ENCODE measurements at regions not wholly inside any gene's neighbourhood (a gene's known extent, or its start where the extent isn't known, plus 50 kb on each side); places are given as distances from the start of the nearest gene placed in this dataset.
"Not testable (repeated sequence)": the region's sequence is repeated elsewhere in the genome, so short reads cannot be mapped to it uniquely, and the experiment has no call there.

- no peak for DNase-seq
Observed at GRCh38 chr5:130549884-130550561, 615.0 kb downstream of the HINT1 start.

- no peak for DNase-seq
Observed at GRCh38 chr5:130546211-130546610, 618.8 kb downstream of the HINT1 start.

DNA sequence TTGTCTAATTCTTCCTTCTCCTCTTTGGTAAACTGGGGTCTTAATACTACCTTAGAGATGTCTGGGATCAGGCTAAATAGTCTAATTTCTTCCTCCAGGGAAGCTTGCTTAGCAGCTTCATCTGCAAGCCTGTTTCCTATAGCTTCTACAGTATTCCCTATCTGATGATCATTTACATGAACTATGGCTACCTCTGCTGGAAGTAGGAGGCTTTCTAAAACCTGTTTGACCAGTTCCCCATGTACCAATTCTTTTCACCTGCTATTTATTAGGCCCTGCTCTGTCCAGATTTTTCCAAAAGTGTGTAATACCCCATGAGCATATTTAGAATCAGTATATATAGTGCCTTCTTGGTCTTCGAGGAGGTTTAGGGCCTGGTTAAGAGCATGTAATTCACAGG is 619.8 kb downstream of the HINT1 start:
- DNase-seq: no peak

DNA sequence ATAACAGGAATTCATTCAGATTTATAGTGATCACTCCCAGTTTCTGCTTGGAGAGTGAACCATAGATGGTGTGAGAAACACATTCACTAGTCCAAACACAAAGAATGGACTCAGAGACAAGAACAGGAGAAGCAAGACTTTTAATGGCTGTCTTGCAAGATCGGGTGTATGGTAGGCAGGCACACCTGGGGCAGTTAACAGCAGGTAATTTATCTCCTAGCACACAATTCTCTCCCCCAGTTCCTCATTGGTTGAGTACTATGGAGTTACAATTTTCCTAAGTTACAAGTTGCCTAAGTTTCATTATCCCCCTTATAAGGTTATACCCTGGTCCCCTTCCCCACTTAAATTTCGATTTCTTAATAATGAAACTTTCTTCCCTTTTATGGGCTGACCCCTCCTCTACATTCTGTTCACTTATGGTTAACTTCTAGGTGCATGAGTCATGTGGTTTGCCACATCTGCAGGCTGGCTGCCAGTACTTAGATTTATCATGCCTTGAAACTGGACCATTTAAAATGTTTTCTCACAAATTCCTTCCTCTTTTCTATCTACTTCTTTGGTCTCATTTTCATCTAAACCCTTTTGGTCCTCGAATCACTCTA is 623.3 kb downstream of the HINT1 start:
- DNase-seq: no peak

- DNase-seq: no peak
Observed at GRCh38 chr5:130536691-130537090, 628.4 kb downstream of the HINT1 start.

DNA sequence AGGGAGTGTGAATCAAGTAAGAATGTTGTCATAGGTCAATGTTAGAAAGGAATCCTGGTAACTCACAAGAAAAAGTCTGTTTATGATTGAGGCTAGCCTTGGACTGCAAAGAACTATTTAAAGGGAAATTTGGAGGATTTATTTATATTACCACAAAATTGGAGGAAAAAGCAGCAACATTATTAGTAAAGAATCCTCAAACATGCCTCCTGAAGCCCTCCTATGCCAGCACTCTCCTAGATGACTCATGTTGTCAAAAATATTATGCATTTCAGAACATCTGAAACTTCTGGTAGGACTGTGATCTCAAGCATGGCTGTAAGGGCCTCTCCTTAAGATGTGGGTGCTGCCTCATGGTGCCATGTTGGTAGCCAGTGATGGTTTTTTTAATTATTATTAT is 628.5 kb downstream of the CHSY3 start:
- DNase-seq: no peak

GRCh38 chr5:130529511-130530485 is 625.5 kb downstream of the CHSY3 start:
- DNase-seq: no peak

- no peak for DNase-seq
Observed at GRCh38 chr5:130529111-130529510, 624.8 kb downstream of the CHSY3 start.

GRCh38 chr5:130528474-130528873 is 624.2 kb downstream of the CHSY3 start:
- DNase-seq: no peak

DNA sequence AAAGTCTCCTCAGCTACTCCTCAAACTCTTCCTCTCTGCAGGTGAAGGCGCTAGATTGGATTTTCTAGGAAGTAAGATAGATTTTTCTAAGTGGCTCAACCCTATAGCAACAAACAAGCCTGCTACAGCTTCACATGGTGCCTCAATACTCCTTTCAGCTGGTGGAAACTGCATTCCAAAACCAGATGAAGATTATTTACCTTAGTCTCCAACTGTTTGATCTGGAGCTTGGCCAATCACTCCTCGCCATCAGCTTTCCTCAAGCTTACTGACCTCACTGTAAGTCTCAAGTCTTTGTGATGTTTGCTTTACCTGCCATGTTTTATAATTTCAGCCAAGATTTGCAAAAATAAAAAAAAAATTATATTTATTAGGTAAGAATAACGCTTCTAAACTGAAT is 622.4 kb downstream of the CHSY3 start:
- DNase-seq: no peak

DNA sequence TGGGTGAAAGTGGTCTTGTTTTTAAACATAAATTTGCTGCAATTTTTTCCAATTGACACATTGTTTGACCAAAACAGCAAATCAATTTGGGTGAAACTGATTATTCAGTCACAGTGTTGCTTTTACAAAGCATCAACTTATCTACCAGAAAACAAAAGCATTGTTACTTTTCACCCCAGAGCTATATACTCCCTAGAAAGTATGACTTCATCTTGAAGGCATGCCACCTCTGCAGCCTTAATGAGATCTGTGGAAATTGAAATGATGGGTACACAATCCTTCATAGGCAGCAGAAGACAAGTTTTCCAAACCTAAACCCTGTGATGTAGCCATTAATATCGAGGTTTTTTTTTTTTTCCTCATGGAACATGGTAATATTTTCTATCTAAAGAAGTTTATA is 615.9 kb downstream of the CHSY3 start:
- no peak for DNase-seq

GRCh38 chr5:130514984-130515690 is 610.9 kb downstream of the CHSY3 start:
- DNase-seq: no peak

- no peak for DNase-seq
Observed at GRCh38 chr5:130502702-130503101, 598.4 kb downstream of the CHSY3 start.

- DNase-seq: no peak
Observed at GRCh38 chr5:130501151-130501865, 597.0 kb downstream of the CHSY3 start.

- not testable (repeated sequence) for DNase-seq
Observed at GRCh38 chr5:130500495-130500894, 596.2 kb downstream of the CHSY3 start.

- no peak for DNase-seq
Observed at GRCh38 chr5:130496215-130496614, 592.0 kb downstream of the CHSY3 start.

- DNase-seq: no peak
Observed at GRCh38 chr5:130488252-130488651, 584.0 kb downstream of the CHSY3 start.

GRCh38 chr5:130479045-130479804 is 575.0 kb downstream of the CHSY3 start:
- no peak for DNase-seq

DNA sequence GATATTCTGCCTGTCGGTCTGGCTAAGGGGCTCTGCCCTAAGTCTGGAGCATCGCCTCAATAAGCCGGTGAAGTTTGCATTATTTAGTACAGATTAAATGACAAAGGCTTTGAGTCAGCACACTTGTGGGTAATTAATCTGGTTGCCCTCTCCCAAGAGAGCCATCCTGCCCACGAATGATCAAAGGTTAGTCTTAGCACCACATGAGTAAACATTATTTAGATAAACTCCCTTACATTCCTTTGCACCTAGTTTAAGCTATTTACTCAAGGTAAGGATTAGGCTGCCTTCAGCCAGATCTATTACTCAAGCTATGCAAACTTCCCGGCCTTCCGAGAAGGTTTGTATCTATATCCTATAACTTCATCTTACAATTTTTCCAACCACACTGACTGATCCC is 572.1 kb downstream of the CHSY3 start:
- no peak for DNase-seq

- no peak for DNase-seq
Observed at GRCh38 chr5:130462516-130462915, 558.3 kb downstream of the CHSY3 start.

- no peak for DNase-seq
Observed at GRCh38 chr5:130455175-130455574, 550.9 kb downstream of the CHSY3 start.

GRCh38 chr5:130452744-130453143 is 548.5 kb downstream of the CHSY3 start:
- DNase-seq: no peak

Measured in KG1 (cell line).